Cardiac muscle cell (in vitro differentiated cells and primary cell): ENCODE measurements at regions not wholly inside any gene's neighbourhood (a gene's known extent, or its start where the extent isn't known, plus 50 kb on each side); places are given as distances from the start of the nearest gene placed in this dataset.

ENCODE experiments used
- DNase-seq, 2 donors: peaks; one replicate each; pipeline versions ENCODE4 v3.0.0 to v3.0.0-alpha.2; 2010 to 2017; ENCODE audit warnings: low read depth in 1 of 2, low spot score in 1 of 2
- H3K27ac ChIP-seq: fragments of 200-600 bp; sonication (generic); 2 replicates; pipeline ENCODE4 v1.5.1; 2016
- H3K27me3 ChIP-seq: fragments of 200-600 bp; sonication (generic); 2 replicates; pipeline ENCODE4 v1.6.0; 2016; ENCODE audit warnings: control low read depth
- H3K36me3 ChIP-seq: fragments of 200-600 bp; sonication (generic); 2 replicates; pipeline ENCODE4 v1.5.1; 2016; ENCODE audit warnings: control low read depth
- H3K4me1 ChIP-seq: fragments of 200-600 bp; sonication (generic); 2 replicates; pipeline ENCODE4 v1.8.1; 2017; ENCODE audit warnings: low read depth, mild to moderate bottlenecking, mixed run types
- H3K4me3 ChIP-seq: fragments of 200-600 bp; sonication (generic); 2 replicates; pipeline ENCODE4 v1.5.1; 2016; ENCODE audit warnings: mild to moderate bottlenecking
- H3K9me3 ChIP-seq: fragments of 200-600 bp; sonication (generic); 2 replicates; pipeline ENCODE4 v1.5.1; 2017; ENCODE audit warnings: low read depth, mild to moderate bottlenecking, control low read depth
- CTCF ChIP-seq: IDR thresholded peaks from 2 replicates; pipeline ENCODE4 v1.5.1; 2012; ENCODE audit warnings: low read depth, mild to moderate bottlenecking, low read length

DNA sequence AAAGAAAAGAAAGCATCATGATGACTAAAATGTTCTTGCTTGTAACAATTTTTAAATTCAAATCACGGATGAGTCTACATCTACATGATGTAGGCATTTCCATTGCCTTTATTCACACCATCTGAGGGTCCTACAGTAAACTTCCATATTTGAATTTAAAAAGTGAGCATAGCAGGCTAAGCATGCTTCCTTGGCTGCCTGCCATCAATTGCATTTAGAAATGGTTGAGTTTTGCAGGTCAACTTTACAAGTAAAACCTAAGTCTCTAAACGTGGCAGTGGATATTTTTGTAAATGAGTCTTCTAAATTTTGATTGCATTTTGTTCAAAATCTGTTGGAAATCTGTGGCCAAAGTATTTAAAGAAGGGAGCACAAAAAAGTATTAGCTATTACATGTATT lies 136.5 kb upstream of the PTCH1 start:
- no peaks in the 10 kb centered on the region for H3K9me3 ChIP-seq
- H3K36me3 ChIP-seq: no peaks in the 10 kb centered on the region

DNA sequence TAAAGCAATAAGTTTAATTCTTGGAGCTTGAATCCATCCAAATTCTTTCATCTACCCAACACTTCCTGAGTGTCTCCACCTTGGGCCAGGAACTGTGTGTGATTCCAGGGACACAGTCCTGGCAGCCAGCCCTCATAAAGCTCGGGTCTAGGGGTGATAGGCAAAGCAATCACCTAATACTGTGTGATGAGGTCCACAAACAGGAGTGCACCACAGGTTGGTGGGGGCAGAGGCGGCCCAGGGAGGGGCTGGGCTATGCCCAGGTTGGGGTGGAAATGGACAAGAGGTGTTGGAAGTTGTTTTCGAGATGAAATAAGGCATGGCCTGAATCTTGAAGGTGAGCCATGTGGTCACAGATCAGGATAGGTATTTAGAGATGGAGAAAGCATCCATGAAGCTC lies 133.9 kb upstream of the PTCH1 start:
- no peaks in the 10 kb centered on the region for H3K27me3 ChIP-seq
- DNase-seq: no peak
- H3K4me3 ChIP-seq: no peak overlapping the region
- no peak for TF ChIP-seq CTCF
- no peaks in the 10 kb centered on the region for H3K4me1 ChIP-seq
- H3K9me3 ChIP-seq: no peaks in the 10 kb centered on the region
- H3K27ac ChIP-seq: no peak overlapping the region
- H3K36me3 ChIP-seq: no peaks in the 10 kb centered on the region

More for the DNA sequence above, 136.5 kb upstream of the PTCH1 start:
- no peak for TF ChIP-seq CTCF
- H3K4me1 ChIP-seq: no peaks in the 10 kb centered on the region
- no peak overlapping the region for H3K4me3 ChIP-seq
- H3K27me3 ChIP-seq: no peaks in the 10 kb centered on the region
- DNase-seq: peak in 1 of 2 donors; percentile 3
- H3K27ac ChIP-seq: no peak overlapping the region

DNA sequence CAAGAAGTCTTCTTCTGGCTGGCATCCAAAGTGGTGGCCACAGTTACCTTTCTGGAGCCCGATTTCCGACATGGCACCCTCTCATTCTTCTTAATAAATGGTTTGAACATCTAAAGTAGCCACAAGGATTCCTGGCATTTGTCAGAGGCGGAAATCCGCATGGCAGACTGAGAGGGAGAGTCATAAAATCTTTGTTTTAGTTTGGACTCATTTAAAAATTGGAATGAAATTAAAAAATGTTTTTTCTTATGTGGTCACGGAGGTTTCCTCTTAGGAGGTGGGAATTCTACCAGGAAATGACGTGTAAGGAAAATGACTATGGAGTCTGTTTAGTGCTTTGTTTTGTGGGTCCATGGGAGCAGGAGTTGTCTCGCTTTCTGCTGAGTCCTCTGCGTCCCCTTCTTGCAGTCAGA lies 133.0 kb upstream of the PTCH1 start:
- no peak overlapping the region for H3K4me3 ChIP-seq
- no peak overlapping the region for H3K27ac ChIP-seq
- H3K4me1 ChIP-seq: no peaks in the 10 kb centered on the region
- no peaks in the 10 kb centered on the region for H3K27me3 ChIP-seq
- no peaks in the 10 kb centered on the region for H3K9me3 ChIP-seq
- no peak for TF ChIP-seq CTCF
- DNase-seq: no peak
- H3K36me3 ChIP-seq: no peaks in the 10 kb centered on the region

DNA sequence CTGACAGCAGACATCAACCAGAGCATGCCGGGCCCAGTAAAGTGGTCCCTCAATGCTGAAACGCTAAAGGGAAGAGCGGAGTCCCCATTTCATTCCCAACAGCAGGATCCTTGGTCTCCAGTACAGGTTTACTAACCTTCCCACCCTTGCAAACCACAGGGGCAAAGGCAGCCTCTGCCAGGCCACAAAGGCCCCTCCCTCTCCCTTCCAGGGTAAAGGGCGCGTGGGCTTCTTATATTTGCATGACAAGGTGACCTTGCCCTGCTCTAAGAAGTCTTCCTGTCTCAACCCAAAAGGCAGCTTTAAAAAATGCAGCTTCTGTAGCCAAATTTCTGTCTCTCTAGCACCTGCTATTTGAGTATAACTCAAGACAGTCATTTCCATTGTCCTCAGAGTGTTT lies 131.5 kb upstream of the PTCH1 start:
- H3K27ac ChIP-seq: no peak overlapping the region
- DNase-seq: no peak
- H3K9me3 ChIP-seq: no peaks in the 10 kb centered on the region
- TF ChIP-seq CTCF: no peak
- no peak overlapping the region for H3K4me3 ChIP-seq
- no peaks in the 10 kb centered on the region for H3K4me1 ChIP-seq
- no peaks in the 10 kb centered on the region for H3K36me3 ChIP-seq
- H3K27me3 ChIP-seq: no peaks in the 10 kb centered on the region

- Histone ChIP-seq H3K9me3 (no peaks in the 10 kb centered on the region), H3K36me3 (no peaks in the 10 kb centered on the region), H3K4me1 (no peaks in the 10 kb centered on the region), H3K4me3 (no peak overlapping the region), H3K27ac (no peak overlapping the region), H3K27me3 (no peaks in the 10 kb centered on the region)
- no peak for TF ChIP-seq CTCF
- DNase-seq: peak in 1 of 2 donors; percentile 40
These were observed 129.2 kb upstream of the PTCH1 start for GRCh38 chr9:95645992-95646391.

DNA sequence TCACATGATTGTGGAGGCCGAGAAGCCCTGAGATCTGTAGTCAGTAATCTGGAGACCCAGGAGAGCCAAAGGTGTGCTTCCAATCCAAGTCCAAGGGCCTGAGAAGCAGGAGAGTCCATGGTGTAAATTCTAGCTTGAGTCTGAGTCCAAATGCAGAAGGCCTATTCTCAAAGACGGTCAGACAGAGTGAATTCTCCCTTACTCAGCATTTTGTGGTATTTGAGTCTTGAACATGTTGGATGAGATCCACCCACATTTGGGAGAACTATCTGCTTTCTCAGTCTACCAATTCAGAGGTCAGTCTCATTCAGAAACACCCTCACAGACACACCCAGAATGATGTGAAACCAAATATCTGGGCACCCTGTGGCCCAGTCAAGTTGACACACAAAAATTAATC lies 128.8 kb upstream of the PTCH1 start:
- TF ChIP-seq CTCF: no peak
- no peaks in the 10 kb centered on the region for H3K4me1 ChIP-seq
- H3K4me3 ChIP-seq: no peak overlapping the region
- no peaks in the 10 kb centered on the region for H3K9me3 ChIP-seq
- no peaks in the 10 kb centered on the region for H3K36me3 ChIP-seq
- no peak for DNase-seq
- H3K27me3 ChIP-seq: no peaks in the 10 kb centered on the region
- no peak overlapping the region for H3K27ac ChIP-seq
